GM19025 (cell line): ENCODE measurements at regions not wholly inside any gene's neighbourhood (a gene's known extent, or its start where the extent isn't known, plus 50 kb on each side); places are given as distances from the start of the nearest gene placed in this dataset.

Source experiments
- ATAC-seq: cut with Tn5 transposase; IDR thresholded peaks from one replicate; pipeline ENCODE4 v1.9.1; 2021; ENCODE audit warnings: mild to moderate bottlenecking, low read depth, moderate library complexity; ENCODE audit not compliant: unreplicated experiment

- no peak for ATAC-seq
Measured at GRCh38 chr13:73865027-73865426, 269.2 kb downstream of the KLF12 start.

DNA sequence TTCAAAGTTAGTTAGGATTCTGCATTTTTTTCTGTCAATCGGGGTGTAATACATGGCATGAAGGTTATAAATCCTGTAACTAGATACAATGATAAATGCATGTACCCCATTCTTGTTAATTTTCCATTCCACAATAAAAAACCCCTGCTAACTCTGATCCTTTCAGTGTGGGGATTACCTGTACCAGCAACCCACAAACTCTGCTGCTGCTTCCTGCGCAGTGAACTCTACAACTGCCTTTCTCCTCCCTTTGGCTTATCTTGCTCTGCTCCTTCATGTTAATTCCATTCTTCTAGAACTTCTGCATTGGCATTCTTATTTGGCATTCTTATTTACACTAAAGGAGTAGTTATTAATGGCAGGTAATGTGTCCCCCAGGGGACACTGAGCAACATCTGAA is 273.1 kb downstream of the KLF12 start:
- ATAC-seq, result no peak

GRCh38 chr13:73860501-73860900 is 273.7 kb downstream of the KLF12 start:
- no peak for ATAC-seq

DNA sequence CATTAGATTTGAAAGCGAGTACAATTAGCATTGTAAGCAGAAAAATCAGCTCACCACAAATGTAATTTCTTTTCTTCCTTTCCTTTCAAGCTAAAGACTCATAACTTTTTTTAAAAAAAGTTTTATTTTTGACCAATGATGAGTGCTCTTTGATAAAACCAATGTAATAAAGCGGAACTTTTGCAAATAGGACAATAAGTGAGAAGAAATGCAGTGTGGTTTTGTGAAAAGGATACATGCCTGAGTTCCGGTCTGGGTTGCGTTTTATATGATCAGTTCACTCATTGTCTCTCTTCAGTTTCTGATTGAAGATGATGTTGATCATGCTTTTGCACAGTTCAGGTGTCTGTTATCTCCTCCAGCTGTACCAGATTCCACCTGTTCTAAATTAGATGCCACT is 274.4 kb downstream of the KLF12 start:
- no peak for ATAC-seq

DNA sequence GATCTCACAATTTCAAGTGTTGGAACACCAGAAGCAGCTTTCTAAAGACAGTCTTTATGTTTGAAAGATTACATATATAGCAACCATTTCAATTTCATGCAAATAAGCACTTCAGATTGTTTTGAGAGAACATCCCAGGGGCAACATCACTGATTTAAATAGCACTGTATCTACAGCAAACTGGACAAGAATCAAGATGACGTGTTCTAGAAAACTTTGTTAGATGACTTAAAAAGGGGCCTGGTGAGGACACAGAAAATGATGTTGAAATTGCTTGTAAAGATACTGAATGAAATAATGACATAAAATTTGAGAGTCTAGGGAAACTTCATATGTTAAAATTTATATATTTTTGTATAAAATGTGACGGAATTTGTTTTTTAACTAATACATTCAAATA is 277.1 kb downstream of the KLF12 start:
- ATAC-seq, result no peak

- no peak for ATAC-seq
Measured at GRCh38 chr13:73851104-73851503, 283.1 kb downstream of the KLF12 start.

- ATAC-seq, result no peak
Measured at GRCh38 chr13:73850104-73850873, 283.9 kb downstream of the KLF12 start.

DNA sequence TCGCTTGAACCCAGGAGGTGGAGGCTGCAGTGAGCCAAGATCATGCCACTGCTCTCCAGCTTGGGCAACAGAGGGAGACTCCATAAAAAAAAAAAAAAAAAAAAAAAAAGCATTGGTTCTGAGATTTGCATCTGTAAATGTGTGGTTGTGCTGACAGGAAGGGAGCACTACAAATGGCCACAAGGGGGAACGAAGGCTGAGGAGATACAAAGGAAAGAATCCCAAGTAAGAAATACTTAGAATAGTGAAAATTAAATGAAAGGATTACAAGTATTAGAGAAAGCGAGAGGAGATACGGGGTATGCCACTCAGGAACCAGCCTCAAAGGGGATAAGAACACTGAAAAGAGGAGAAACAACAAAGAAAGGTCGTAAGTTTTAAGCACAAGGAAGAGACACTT is 284.9 kb downstream of the KLF12 start:
- ATAC-seq, result no peak

DNA sequence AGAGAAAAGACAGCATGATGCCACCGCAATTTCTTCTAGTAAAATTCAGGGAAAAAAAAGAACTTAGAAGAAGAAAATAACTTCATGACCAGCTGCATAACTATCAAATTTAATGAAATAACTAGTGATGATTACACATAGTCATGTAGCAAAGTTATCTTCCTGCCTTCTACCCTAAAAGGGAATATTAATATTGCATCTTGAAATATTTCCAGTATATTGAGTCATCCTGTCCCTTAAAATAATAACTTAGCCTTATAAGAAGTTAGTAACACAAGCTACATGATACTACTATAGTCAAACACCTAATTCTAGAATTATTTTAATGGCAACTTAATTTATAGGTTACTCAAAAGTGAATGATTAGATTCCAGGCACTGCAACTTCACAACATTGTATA is 289.2 kb downstream of the KLF12 start:
- no peak for ATAC-seq

DNA sequence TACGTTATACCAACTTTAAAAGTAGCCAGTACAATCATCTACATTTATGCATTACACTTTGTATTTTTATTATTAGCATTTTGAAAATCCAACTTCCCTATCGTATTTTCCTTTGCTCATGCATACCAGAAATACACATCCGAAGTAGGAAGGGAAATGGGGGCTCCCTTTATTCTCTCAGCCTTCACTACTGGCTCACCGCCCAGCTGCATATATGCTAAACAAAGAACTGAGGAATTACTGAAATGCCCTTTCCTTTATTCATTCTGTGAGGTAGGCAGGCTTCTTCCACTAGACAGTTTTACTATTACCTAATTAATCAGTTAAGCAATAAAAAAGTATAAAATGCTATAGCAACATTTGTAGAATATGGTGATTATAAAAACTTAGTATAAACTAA is 291.6 kb downstream of the KLF12 start:
- ATAC-seq, result no peak

DNA sequence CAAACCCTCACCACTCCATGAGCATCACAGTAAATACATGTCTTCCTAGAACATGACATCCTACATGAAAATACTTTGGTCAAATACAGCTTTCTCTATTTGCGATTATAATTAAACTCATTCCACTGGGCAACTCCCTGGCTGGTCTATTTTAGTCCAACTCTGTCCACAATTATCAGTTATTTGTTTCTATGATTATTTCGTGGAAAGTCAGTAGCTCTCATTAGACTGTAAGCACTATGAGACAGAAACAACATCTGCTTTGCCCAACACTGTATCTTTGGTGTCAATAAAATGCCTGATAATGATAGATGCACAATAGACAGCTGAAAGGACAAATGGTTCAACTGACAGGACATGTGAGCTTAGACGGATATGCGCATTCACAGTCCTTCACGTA is 292.0 kb downstream of the KLF12 start:
- ATAC-seq, result no peak

GRCh38 chr13:73837147-73837546 is 297.1 kb downstream of the KLF12 start:
- ATAC-seq, result no peak

GRCh38 chr13:73835138-73835721 is 299.0 kb downstream of the KLF12 start:
- ATAC-seq, result no peak

- no peak for ATAC-seq
Measured at GRCh38 chr13:73833325-73834070, 300.7 kb downstream of the KLF12 start.

- no peak for ATAC-seq
Measured at GRCh38 chr13:73832825-73833224, 301.4 kb downstream of the KLF12 start.

- ATAC-seq, result no peak
Measured at GRCh38 chr13:73832128-73832588, 302.0 kb downstream of the KLF12 start.

DNA sequence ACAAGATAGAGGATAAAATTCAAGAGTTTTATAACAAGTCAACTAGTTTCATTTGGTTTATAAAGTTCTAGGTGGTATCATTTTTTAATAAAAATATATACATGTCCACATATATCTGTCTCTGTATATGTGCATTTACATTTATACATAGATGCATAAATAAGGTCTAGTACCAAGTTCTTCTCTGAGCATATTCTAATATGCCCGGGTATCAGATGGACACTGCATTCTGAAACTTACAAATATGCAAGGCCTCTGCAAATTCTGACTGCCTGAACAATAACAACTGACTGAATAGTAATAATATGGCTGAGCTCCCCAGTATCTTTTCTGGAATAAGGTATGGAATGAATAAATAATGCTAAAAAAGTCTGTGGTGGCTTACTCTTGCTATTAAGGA is 304.8 kb downstream of the KLF12 start:
- no peak for ATAC-seq

GRCh38 chr13:73828811-73829210 is 305.4 kb downstream of the KLF12 start:
- no peak for ATAC-seq

DNA sequence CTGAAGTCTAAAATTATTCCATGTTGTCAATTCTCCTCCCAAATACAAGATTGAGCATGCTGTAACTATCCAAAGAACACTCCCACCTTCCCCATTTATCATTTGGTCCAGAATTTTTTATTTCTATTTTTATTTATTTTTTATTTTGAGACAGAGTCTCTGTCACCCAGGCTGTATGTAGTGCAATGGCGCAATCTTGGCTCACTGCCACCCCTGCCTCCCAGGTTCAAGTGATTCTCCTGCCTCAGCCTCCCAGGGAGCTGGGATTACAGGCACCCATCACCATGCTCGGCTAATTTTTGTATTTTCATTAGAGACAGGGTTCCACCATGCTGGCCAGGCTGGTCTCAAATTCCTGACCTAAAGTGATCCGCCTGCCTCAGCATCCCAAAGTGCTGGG is 306.8 kb downstream of the KLF12 start:
- no peak for ATAC-seq

- no peak for ATAC-seq
Measured at GRCh38 chr13:73825143-73825542, 309.1 kb downstream of the KLF12 start.
